GM19395 (cell line): ENCODE measurements at regions not wholly inside any gene's neighbourhood (a gene's known extent, or its start where the extent isn't known, plus 50 kb on each side); places are given as distances from the start of the nearest gene placed in this dataset.
"Not testable (repeated sequence)": the region's sequence is repeated elsewhere in the genome, so short reads cannot be mapped to it uniquely, and the experiment has no call there.

Source experiments
- ATAC-seq: cut with Tn5 transposase; IDR thresholded peaks from one replicate; pipeline ENCODE4 v1.9.1; 2021; ENCODE audit warnings: mild to moderate bottlenecking, moderate library complexity; ENCODE audit not compliant: unreplicated experiment

GRCh38 chr7:12979181-12979580 lies 291.7 kb downstream of the ARL4A start:
- no peak for ATAC-seq

GRCh38 chr7:12982178-12982577 lies 294.7 kb downstream of the ARL4A start:
- no peak for ATAC-seq

DNA sequence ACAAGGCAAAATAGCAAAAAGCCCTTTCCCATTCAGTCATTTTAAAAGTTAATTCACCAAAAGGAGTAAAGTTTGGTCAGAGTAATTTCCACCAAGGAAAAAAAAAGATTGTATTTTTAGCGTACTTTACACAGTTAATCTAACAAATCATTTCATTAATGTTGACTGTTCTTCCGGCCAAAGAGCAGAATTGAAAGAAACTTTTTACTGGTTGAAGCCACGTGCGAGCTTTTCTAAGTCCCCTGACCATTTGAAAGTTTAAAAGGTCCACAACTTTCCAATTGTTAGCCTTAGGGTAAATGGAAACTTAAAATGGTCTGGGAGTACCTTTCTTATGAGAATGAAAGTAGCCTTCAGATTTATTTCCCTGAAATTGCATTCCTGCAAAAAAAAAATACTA lies 296.7 kb downstream of the ARL4A start:
- ATAC-seq, result no peak

GRCh38 chr7:12985228-12985627 lies 297.8 kb downstream of the ARL4A start:
- no peak for ATAC-seq

- ATAC-seq, result no peak
These were observed 298.3 kb downstream of the ARL4A start for GRCh38 chr7:12985752-12986151.

DNA sequence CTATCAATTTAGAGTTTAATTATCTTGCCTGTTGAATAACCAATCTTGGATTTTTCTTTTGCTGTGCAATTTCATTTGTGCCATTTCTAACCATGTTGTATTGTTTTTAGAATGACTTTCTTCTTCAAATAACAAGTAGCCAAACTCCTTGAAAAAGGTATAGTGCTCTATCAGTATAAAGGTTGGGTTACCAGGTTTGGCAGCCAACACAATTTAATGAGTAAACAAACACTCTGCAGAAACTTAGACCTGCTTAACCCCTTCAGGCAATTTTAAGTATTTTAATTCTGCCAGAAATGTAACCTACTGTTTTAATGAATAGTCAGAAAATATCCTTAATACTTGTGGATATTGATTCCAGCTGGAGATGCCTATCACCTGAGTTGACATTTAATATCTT lies 299.8 kb downstream of the ARL4A start:
- no peak for ATAC-seq

DNA sequence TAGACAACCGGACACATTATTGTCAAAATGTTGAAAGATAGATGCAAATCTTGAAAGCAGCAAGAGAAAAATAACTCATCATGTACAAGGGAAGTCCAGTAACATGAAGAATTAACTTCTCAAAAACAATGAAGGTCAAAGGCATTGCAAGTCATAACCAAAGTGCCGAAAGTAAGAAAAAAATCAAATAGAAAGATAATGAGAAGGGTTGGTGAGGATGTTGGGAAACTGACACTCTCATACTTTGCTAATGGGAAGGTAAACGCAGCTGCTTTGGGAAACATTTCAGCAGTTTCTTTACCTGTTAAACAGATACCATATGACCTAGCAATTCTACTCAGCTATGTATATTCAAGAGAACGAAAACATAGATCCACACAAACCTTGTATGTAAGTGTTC lies 303.0 kb downstream of the ARL4A start:
- ATAC-seq, result no peak

GRCh38 chr7:12993025-12993424 lies 305.6 kb downstream of the ARL4A start:
- no peak for ATAC-seq

DNA sequence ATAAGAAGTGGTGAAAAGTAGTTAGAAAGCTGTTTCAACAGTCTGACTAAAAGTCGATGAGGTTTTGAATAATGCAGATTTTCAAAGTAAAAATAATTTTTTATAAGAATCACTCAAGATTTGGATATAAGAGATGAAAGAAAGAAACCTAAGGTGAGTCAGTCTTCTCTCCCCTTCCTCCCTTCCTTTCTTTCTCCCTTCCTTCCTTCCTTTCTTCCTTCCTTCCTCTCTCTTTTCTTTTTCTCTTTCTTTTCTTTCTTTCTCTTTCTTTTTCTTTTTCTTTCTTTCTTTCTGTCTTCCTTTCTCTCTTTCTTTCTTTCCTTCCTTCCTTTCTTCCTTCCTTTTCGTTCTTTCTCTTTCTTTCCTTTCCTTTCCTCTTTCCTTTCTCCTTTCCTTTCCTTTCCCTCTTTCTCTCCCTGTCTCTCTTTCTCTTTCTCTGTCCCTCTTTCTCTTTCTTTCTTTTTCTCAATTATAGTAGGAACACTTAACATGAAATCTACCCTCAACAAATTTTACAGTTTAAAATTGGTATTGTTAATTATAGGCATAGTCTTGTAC lies 308.6 kb downstream of the ARL4A start:
- no peak for ATAC-seq

GRCh38 chr7:13007331-13007730 lies 319.9 kb downstream of the ARL4A start:
- ATAC-seq, result no peak

DNA sequence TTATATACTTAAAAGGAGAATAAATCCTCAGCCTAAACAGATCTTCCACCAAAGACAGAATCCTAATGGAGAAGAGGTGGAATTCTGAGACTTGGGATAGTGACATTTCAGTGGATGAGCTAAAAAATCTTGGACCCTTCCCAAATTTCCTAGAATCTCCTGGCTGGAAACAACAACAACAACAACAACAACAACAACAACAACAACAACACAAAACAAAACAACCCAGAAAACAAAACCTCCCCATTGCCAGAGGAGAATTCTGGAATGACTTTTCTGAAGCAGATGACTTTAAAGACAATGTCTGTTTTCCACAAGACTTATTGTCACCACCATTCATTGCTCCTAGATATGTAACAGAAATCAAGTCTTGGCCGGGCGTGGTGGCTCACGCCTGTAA lies 322.1 kb downstream of the ARL4A start:
- ATAC-seq, result no peak

GRCh38 chr7:13014011-13014410 lies 326.6 kb downstream of the ARL4A start:
- no peak for ATAC-seq

DNA sequence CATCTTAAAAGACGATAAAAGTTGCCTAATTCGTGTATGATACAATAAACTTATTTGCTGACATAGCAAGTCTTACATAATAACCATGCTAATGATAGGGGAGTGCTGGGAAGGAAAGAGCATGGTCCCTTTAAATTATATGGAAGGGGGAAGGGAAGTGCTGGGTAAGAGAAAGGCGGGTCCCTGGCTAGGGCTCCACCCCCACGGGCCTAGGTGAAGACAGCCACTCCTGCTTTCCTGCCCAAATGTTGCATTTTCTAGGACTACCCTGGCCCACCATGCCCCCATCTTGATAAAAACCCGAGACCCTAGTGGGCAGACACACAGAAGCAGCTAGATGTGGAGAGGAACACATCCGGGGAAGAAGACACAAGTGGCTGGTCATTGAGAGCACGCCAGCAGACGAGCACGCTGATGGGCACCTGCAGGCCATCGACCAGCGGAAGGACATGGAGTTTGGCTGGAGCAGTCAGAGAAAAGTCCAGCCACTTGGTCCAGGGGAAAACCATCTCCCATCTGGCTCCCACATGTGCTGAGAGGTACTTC lies 328.7 kb downstream of the ARL4A start:
- no peak for ATAC-seq

DNA sequence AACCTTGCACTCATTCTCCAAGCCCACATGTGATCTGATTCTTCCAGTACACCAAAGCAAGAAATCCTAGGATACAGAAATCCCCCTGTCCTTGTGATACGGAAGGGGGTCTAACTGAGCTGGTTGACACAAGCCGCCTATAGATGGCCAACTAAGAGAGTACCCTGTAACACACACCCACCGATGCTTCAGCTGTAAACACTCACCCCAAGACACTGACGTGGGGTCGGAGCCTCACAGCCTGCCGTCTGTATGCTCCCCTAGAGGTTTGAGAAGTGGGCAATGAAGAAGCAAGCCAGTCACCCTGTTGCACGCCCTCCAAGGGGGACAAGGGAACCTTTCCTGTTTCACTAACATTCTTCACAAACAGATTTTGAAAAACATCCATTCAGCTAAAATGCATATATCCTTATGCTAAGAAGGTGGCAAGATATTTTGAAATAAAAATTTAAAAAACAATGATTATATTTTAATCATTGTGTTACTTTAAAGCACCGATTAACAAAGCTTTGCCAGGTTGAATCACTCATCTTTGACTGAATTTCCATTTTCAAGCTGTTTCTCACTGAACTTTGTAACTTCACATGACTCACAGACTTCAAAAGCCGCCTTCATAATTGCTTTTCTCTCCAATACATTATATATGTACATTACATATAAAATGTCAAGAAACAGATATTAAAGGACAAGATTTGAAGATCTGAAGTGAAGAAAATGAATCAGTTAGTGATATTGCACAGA lies 329.3 kb downstream of the ARL4A start:
- no peak for ATAC-seq

- no peak for ATAC-seq
These were observed 330.0 kb downstream of the ARL4A start for GRCh38 chr7:13017333-13017857.

- ATAC-seq, result no peak
These were observed 330.4 kb downstream of the ARL4A start for GRCh38 chr7:13017881-13018280.

DNA sequence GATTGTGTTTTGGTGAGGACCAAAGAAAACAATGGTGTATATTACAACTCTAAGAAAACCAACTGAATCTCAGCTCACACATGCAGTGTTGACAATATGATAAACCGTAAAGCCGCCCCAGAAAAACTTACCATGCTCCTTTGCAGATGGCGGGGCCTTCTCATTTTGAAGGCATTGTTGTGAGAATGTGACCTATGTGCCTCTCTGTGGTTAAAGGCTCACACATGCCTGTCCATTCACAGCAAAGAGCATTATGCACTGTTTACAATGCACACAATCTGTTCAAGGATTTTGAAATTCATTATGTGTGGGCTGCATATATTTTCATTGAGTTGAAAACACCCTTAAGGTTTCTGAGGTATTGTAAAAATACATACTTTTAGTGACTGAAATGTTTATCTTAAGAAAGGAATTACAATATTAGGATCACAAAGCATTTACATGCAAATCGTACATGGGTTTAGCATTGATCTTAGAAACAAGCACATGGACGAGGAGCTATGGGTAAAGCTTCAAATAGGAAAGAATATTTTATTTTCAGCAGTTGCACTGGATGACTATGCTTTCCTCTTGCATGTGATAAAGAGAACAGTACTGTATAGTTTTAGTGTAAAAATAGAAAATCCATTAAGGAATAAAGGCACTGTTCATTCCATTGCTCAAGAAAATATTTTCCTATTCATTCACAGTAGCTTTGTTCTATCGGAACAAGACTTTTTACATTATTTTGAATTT lies 334.3 kb downstream of the ARL4A start:
- no peak for ATAC-seq

DNA sequence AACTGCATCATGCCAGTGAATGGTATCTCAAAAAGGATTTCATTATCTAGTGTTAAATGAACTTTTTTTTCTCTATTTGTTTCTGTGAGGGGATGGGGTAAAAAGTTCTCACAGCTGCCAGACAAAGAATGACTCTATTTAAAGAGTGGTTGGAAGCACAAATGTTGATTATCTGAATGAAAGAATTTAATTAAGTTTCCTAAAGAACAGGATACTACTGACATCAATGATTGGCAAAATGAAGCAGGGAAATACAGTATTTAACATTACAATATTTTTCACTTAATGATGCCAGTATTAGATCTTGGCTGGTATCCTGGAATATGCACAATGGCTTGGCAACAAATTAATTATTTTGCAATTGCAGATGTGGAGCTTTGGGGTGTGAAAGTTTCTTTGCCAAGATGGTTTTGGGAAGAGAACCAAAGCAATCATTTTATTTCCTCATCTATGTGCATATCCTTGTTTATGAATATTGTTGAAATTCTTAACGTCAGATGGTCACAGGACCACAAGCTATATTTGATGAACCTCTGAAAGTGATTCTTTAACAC lies 336.8 kb downstream of the ARL4A start:
- ATAC-seq, result no peak

- not testable (repeated sequence) for ATAC-seq
These were observed 337.6 kb downstream of the ARL4A start for GRCh38 chr7:13025043-13025442.

GRCh38 chr7:13027321-13027720 lies 339.9 kb downstream of the ARL4A start:
- ATAC-seq, result no peak

DNA sequence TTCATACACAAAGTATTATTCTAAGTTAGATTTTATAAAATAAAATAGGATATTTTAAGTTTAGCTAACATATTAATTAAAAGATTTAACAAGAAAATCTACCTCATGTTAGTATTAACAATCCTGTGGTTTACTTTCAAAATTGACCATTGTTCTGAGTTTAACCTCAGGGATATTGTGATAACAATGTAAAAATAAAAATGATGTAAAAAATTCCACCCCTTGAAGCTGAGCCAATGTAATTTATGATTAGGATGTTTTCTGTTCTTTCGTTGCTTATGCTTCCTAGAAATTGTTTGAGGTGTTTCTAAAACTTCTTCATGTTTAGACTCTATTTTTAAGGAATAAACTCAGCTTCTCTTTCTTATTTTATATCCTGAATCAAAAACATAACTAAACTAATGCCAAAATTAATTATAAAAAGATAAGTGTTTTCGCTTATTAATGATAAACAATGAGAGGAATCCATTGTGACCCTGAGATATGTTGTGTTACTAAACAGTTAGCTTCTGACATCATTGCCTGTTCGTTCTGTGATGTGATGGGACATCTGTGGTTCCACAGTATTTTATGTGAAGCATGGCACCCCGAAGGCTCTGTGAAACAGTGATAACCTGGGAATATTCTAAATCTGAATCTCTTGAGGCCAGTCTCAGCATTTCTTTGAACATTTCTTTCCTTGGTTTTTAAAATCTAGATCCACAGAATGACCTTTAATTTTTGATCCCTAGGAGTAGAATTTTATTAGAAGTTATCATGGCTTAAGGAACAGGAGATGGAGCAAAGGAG lies 340.8 kb downstream of the ARL4A start:
- ATAC-seq, result no peak
